ENCODE measurements at regions not wholly inside any gene's neighbourhood (a gene's known extent, or its start where the extent isn't known, plus 50 kb on each side); places are given as distances from the start of the nearest gene placed in this dataset.

DNA sequence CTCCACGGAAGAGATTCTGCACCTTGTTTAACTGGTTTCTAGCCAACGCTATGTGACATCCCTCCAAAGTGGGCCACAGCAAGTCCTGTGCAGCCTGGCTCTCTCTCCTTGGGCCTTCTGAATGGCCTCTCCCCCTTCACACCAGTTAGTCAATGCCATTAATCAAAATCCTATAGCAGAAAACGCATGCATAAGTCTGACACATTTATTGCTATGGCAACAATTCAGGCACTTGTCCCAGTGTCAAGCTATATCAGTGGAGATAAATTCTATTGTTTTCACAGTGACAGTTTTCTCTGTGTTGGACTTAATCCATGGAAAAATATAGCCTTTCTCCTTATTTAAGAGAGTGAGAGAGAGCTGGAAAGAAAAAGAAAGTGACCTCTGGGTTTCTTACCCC is 87.2 kb upstream of the TOX3 start:
- DNase-seq (no peak), ATAC-seq (no peak)
- Histone ChIP-seq H3K36me3 (no peaks in the 10 kb centered on the region), H3K9me3 (no peaks in the 10 kb centered on the region), H3K27ac (no peak overlapping the region), H3K27me3 (no peaks in the 10 kb centered on the region), H3K4me3 (no peak overlapping the region), H3K4me1 (no peaks in the 10 kb centered on the region)
- intact Hi-C loops (cut with DNase I; ENCODE audit: low total_unique reads) (no loop called here), in situ Hi-C loops (cut with MboI; ENCODE audit: low sequenced_read_pairs in 4 of 4) (no loop called here)
- TF ChIP-seq, protein P1, sequence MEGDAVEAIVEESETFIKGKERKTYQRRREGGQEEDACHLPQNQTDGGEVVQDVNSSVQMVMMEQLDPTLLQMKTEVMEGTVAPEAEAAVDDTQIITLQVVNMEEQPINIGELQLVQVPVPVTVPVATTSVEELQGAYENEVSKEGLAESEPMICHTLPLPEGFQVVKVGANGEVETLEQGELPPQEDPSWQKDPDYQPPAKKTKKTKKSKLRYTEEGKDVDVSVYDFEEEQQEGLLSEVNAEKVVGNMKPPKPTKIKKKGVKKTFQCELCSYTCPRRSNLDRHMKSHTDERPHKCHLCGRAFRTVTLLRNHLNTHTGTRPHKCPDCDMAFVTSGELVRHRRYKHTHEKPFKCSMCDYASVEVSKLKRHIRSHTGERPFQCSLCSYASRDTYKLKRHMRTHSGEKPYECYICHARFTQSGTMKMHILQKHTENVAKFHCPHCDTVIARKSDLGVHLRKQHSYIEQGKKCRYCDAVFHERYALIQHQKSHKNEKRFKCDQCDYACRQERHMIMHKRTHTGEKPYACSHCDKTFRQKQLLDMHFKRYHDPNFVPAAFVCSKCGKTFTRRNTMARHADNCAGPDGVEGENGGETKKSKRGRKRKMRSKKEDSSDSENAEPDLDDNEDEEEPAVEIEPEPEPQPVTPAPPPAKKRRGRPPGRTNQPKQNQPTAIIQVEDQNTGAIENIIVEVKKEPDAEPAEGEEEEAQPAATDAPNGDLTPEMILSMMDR (IDR thresholded peaks at IDR 0.05 in 4 of 5, conservative IDR thresholded peaks at IDR 0.05 in 1 of 5) = no peak
- TF ChIP-seq POLR2A (IDR thresholded peaks at IDR 0.05) = no peak

DNA sequence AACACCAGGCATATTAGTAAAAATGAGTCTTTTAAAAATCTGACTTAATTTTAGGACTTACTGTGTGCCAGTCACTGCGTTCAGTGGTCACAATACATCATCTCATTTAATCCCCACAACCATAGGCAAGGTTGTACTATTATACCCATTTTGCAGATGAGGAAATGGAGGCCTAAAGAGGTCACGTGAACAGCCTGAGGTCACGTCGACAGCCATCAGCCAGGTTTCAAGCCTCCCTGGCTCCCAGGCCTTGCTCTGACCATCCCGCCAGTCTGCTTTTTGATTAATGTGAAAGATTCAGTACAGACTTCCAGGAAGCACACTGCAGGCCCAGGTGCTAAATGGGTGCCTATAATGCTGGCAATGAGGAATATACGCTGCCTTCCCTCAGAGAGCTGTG is 86.3 kb upstream of the TOX3 start:
- Histone ChIP-seq H3K4me1 (no peaks in the 10 kb centered on the region), H3K27ac (no peak overlapping the region), H3K36me3 (no peaks in the 10 kb centered on the region), H3K9me3 (no peaks in the 10 kb centered on the region), H3K27me3 (no peaks in the 10 kb centered on the region), H3K4me3 (no peak overlapping the region)
- no peak for TF ChIP-seq POLR2A (IDR thresholded peaks at IDR 0.05)
- TF ChIP-seq, protein P1 (IDR thresholded peaks at IDR 0.05 in 4 of 5, conservative IDR thresholded peaks at IDR 0.05 in 1 of 5) = no peak
- ATAC-seq = no peak
- in situ Hi-C loops (cut with MboI; ENCODE audit: low sequenced_read_pairs in 4 of 4) = no loop called here
- intact Hi-C loops (cut with DNase I; ENCODE audit: low total_unique reads) = no loop called here
- DNase-seq = no peak

DNA sequence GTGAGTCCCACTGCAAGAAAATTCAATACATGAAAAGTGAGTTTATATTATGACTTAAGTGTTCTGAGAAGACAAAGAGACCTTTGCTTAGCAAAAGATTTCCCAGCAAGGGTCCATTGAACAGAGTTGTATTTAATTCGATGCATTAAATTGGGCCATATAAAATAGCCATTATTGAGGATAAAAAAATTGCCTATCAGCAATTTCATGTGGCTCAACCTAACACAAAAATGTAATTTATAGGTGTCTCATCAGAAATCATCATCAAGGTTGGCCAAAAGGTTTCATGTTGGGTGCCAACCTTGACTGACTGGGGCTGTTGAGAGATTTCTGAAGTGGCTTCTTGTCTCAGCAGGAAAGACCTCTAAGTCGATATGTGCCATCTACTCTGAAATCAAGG is 84.8 kb upstream of the TOX3 start:
- Histone ChIP-seq H3K27me3 (no peaks in the 10 kb centered on the region), H3K36me3 (no peaks in the 10 kb centered on the region), H3K4me3 (no peak overlapping the region), H3K27ac (no peak overlapping the region), H3K4me1 (no peaks in the 10 kb centered on the region), H3K9me3 (no peaks in the 10 kb centered on the region)
- intact Hi-C loops (cut with DNase I; ENCODE audit: low total_unique reads) (no loop called here), in situ Hi-C loops (cut with MboI; ENCODE audit: low sequenced_read_pairs in 4 of 4) (no loop called here)
- ATAC-seq (no peak), DNase-seq (no peak)
- no peak for TF ChIP-seq POLR2A (IDR thresholded peaks at IDR 0.05)
- TF ChIP-seq, protein P1 (IDR thresholded peaks at IDR 0.05 in 4 of 5, conservative IDR thresholded peaks at IDR 0.05 in 1 of 5) = no peak

DNA sequence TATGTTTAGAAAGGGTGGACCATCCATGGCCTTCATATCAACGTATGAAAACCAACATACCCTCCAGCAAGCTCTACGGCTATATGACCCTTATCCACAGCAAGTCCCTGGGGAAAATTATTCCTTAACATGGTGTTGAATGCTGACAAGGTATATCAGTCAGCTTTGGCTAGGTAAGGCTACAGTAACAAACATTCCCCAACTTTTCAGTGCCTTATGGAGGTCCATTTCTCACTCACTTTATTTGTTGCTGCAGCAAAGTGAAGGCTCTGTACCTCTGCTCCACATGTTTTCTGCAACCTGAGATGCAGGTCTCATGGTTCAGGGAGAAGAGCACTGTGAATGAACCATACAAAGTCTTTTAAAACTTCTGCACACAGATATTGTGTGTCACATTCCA is 83.8 kb upstream of the TOX3 start:
- intact Hi-C loops (cut with DNase I; ENCODE audit: low total_unique reads) = no loop called here
- Histone ChIP-seq H3K9me3 (no peaks in the 10 kb centered on the region), H3K27me3 (no peaks in the 10 kb centered on the region), H3K27ac (no peak overlapping the region), H3K36me3 (no peaks in the 10 kb centered on the region), H3K4me1 (no peaks in the 10 kb centered on the region), H3K4me3 (no peak overlapping the region)
- DNase-seq (no peak), ATAC-seq (no peak)
- in situ Hi-C loops (cut with MboI; ENCODE audit: low sequenced_read_pairs in 4 of 4) = no loop called here
- no peak for TF ChIP-seq POLR2A (IDR thresholded peaks at IDR 0.05)
- TF ChIP-seq, protein P1 (IDR thresholded peaks at IDR 0.05 in 4 of 5, conservative IDR thresholded peaks at IDR 0.05 in 1 of 5) = no peak

DNA sequence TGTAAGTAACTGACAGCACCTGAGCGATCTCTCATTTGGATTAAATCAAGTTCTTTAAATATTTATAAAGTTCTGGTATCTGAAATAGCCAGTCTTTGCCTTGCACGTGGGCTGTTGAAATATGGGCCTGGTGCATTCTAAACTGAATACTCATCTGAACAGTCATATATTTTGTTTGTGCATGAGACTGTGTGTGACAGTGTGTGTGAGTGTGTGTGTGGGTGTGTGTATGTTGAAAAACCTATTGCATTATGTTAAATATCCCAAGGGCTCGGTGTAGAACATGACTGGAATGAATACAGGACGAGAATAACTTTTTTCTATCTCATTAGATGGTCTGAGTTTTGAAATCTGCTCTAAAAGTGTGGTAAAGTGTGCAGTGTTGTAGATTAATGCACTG is 82.4 kb upstream of the TOX3 start:
- in situ Hi-C loops (cut with MboI; ENCODE audit: low sequenced_read_pairs in 4 of 4) = no loop called here

More for the DNA sequence above, 82.4 kb upstream of the TOX3 start:
- Histone ChIP-seq H3K9me3 (no peaks in the 10 kb centered on the region), H3K27me3 (no peaks in the 10 kb centered on the region), H3K4me3 (no peak overlapping the region), H3K27ac (no peak overlapping the region), H3K36me3 (no peaks in the 10 kb centered on the region), H3K4me1 (no peaks in the 10 kb centered on the region)
- TF ChIP-seq, protein P1 (IDR thresholded peaks at IDR 0.05 in 4 of 5, conservative IDR thresholded peaks at IDR 0.05 in 1 of 5) = no peak
- no peak for TF ChIP-seq POLR2A (IDR thresholded peaks at IDR 0.05)
- no peak for DNase-seq
- intact Hi-C loops (cut with DNase I; ENCODE audit: low total_unique reads) = no loop called here
- ATAC-seq = no peak
